BJ (cell line): ENCODE measurements at regions not wholly inside any gene's neighbourhood (a gene's known extent, or its start where the extent isn't known, plus 50 kb on each side); places are given as distances from the start of the nearest gene placed in this dataset.
A peak's percentile ranks its signal among the peaks of the same experiment; 100 is the strongest.

Experiments used
- CTCF ChIA-PET: fragments of 350-600 bp; formaldehyde crosslinking; extraction: SDS; loops from one replicate; lab custom pipeline; 2021; ENCODE audit warnings: antibody characterized with exemption, inconsistent platforms; lab: Yijun Ruan, JAX
- POLR2A ChIA-PET: fragments of 300-600 bp; sonication (Branson Sonifier 250); formaldehyde crosslinking; extraction: SDS; loops from one replicate; lab custom pipeline; 2021; ENCODE audit warnings: antibody characterized with exemption; lab: Charles Lee
- DNase-seq: peaks from one replicate; pipeline ENCODE4 v3.0.0-alpha.2; 2011; ENCODE audit warnings: low read depth
- H3K27me3 ChIP-seq: 2 replicates; pipeline ENCODE4 v1.6.0; 2011; ENCODE audit warnings: low read length; ENCODE audit not compliant: control insufficient read depth, insufficient read depth
- H3K36me3 ChIP-seq: 2 replicates; pipeline ENCODE4 v1.5.1; 2011; ENCODE audit warnings: low read length; ENCODE audit not compliant: control insufficient read depth, insufficient read depth
- H3K4me3 ChIP-seq: 2 replicates; pipeline ENCODE4 v1.5.1; 2011; ENCODE audit warnings: low read depth, mild to moderate bottlenecking, control low read depth, low read length
- TF ChIP-seq, protein P1 (sequence below): IDR thresholded peaks from 2 replicates; pipeline ENCODE4 v1.5.1; 2011; ENCODE audit warnings: low read depth, mild to moderate bottlenecking, control low read depth, inconsistent platforms, low read length, moderate library complexity; ENCODE audit not compliant: insufficient read depth

DNA sequence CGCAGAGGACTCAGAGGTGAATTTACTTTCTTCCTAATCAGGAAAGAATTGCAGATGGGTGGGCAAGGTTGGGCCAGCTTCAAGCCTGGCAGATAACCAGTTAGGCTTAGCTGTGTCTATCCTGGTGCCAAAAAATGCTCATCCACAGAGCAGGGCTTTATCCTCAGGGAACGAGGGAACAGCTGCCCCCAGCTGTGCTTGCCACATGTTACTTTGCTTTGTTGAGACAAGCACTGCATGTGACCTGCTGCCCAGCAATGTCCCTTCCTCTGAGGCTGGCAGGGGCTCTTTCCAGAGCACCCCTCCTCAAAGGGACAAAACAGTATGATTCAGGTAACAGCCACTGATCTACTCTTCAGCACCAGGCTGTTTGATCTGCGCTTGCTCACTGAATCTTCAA is 505.1 kb upstream of the USP24 start:
- Histone ChIP-seq H3K27me3 (no peaks in the 10 kb centered on the region), H3K36me3 (no peaks in the 10 kb centered on the region), H3K4me3 (no peak overlapping the region)
- ChIA-PET CTCF (interaction anchor here (1.3 kb wide), 2 partner anchors 130 to 864 kb away, joined by 3 to 4 read pairs; no protein-coding TSS in a partner anchor), POLR2A (no interaction called here)
- DNase-seq = no peak
- TF ChIP-seq, protein P1, sequence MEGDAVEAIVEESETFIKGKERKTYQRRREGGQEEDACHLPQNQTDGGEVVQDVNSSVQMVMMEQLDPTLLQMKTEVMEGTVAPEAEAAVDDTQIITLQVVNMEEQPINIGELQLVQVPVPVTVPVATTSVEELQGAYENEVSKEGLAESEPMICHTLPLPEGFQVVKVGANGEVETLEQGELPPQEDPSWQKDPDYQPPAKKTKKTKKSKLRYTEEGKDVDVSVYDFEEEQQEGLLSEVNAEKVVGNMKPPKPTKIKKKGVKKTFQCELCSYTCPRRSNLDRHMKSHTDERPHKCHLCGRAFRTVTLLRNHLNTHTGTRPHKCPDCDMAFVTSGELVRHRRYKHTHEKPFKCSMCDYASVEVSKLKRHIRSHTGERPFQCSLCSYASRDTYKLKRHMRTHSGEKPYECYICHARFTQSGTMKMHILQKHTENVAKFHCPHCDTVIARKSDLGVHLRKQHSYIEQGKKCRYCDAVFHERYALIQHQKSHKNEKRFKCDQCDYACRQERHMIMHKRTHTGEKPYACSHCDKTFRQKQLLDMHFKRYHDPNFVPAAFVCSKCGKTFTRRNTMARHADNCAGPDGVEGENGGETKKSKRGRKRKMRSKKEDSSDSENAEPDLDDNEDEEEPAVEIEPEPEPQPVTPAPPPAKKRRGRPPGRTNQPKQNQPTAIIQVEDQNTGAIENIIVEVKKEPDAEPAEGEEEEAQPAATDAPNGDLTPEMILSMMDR = no peak

DNA sequence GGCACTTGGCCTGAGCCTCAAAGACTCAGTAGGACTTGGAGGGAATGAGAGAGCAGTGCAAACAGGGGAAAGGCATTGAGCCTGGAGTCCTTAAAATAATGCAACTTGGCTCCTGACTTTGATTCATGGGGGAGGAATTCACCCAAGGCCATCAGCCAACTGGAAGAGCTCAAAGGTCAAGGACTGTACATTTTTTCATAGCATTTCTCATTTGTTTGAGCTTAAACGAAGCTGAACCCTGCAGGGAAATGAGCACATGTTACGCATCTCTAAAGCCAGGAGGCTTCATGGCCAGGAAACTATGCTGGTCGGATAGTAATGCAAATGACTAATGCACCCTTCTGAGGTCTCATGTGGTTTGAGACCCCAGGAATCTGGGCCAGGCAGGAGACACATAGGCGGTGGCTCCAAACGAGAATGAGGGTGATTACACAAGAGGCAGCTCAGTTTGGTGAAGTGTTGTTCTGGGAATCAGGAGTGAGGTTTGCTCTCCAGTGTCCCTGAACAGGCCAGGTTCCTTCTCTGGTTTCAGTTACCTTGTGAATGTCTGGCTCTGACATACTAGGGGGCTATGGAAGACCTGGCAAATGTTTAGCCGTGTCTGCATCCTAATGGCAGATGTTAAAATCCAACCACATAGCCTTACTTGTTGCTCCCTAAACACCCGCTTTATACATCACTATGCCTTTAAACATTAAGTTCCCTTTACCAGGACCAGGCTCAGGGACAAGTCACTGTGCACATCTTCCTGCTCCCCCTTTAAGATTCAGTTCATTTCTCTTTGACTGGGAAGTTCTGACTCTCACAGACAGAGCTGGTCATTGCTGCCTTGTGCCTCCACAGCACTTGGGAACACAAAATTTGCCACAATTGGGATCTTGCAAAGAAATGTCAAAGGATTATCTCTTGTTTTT is 503.9 kb upstream of the USP24 start:
- ChIA-PET POLR2A (interaction anchor here (0.6 to 1.1 kb wide), 3 partner anchors 15 to 351 kb away, joined by 3 read pairs; no protein-coding TSS in a partner anchor), CTCF (interaction anchor here (1.0 to 1.5 kb wide), 5 partner anchors 16 to 435 kb away, joined by 3 to 4 read pairs (median 4); no protein-coding TSS in a partner anchor)
- H3K4me3 ChIP-seq = no peak overlapping the region
- TF ChIP-seq, protein P1 = 0 out of 2 replicates have a peak, but pooled peaks have one; percentile 6
- H3K27me3 ChIP-seq = no peaks in the 10 kb centered on the region
- no peaks in the 10 kb centered on the region for H3K36me3 ChIP-seq
- peak; percentile 100 for DNase-seq

DNA sequence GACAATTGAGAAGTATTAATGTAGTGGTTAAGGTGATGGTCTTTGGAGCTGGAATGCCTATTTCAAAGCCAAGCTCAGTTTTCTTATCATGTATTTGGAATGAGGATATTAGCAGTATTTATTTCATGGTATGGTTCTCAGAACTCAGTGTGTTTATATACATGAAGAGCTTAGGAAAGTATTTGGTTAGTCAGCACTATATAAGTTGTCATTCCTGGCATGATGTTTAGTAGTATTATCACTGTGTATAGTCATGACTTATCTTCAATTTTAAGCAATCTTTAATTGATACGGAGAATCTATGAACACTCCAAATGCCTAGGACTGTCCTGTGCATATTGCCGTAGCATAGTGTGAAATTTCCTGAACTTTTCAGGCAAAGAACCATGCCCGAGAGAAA is 501.9 kb upstream of the USP24 start:
- no peak overlapping the region for H3K4me3 ChIP-seq
- POLR2A ChIA-PET = no interaction called here
- no peaks in the 10 kb centered on the region for H3K36me3 ChIP-seq
- H3K27me3 ChIP-seq = no peaks in the 10 kb centered on the region
- DNase-seq = no peak
- CTCF ChIA-PET = interaction anchor here (0.6 to 1.8 kb wide), 3 partner anchors 16 to 924 kb away, joined by 3 to 6 read pairs (median 3); no protein-coding TSS in a partner anchor
- TF ChIP-seq, protein P1 = no peak

DNA sequence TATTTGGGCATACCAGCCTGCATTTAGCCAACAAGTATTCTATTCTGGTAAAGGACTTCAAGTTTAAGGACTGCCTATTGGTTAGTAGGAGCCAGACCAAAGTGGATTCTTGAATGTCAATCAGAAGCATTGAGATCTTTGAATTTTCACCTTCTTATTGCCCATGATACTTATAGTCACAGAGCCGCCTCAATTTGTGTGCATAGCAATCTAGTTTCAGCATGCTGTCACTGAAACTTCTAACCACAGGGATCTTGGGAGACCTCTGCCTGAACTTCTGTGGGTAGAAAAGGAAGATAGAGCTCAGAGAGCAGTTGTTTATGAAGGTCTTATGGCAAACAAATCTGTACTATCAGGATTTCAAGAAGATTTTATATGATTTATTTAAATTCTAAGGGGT is 501.4 kb upstream of the USP24 start:
- H3K27me3 ChIP-seq = no peaks in the 10 kb centered on the region
- POLR2A ChIA-PET = interaction anchor here (0.6 kb wide), 1 partner anchor 25 kb away, joined by 5 read pairs; no protein-coding TSS in a partner anchor
- H3K36me3 ChIP-seq = no peaks in the 10 kb centered on the region
- no peak overlapping the region for H3K4me3 ChIP-seq
- CTCF ChIA-PET = interaction anchor here (0.6 to 1.8 kb wide), 4 partner anchors 13 to 287 kb away, joined by 3 to 6 read pairs (median 3); no protein-coding TSS in a partner anchor
- TF ChIP-seq, protein P1 = no peak
- DNase-seq = no peak

DNA sequence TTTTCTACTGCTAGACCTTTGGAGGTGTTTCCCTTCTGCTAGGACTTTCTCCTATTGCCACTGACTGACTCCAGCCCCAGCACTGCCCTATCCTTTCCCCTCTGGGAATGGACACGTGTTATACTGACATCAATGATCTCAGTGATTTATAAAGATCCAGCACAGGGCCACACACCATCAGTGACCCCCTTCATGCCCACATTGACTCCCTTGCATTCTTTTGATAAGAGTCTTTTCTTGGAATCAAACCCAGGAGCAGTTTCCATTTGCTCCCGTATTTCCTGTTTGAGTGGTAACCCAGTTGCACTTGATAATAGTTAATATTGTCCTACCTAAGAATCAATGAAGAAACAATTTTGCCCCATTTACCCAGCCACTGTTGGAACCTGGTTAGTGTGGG is 501.0 kb upstream of the USP24 start:
- no peak overlapping the region for H3K4me3 ChIP-seq
- POLR2A ChIA-PET = interaction anchor here (0.6 kb wide), 1 partner anchor 26 kb away, joined by 5 read pairs; no protein-coding TSS in a partner anchor
- CTCF ChIA-PET = interaction anchor here (0.9 to 1.8 kb wide), 3 partner anchors 12 to 287 kb away, joined by 3 to 6 read pairs (median 3); no protein-coding TSS in a partner anchor

More for the DNA sequence above, 501.0 kb upstream of the USP24 start:
- TF ChIP-seq, protein P1 = no peak
- Histone ChIP-seq H3K36me3 (no peaks in the 10 kb centered on the region), H3K27me3 (no peaks in the 10 kb centered on the region)
- no peak for DNase-seq
